ENCODE measurements at regions not wholly inside any gene's neighbourhood (a gene's known extent, or its start where the extent isn't known, plus 50 kb on each side); places are given as distances from the start of the nearest gene placed in this dataset.

GRCh38 chr10:45093945-45094344, 93.2 kb downstream of the ZNF22 start:
- WGBS (ENCODE audit: insufficient coverage), result 87% methylated on average over 6 of the region's 6 CpGs
- no peaks in the 10 kb centered on the region for H3K9me3 Mint-ChIP-seq
- H3K36me3 Mint-ChIP-seq, result no peaks in the 10 kb centered on the region
- H3K27me3 Mint-ChIP-seq (ENCODE audit: low read depth in 2 of 2), result peaks cover 11 to 12% of the 10 kb centered on the region in 2 donors
- peaks cover 7 to 11% of the 10 kb centered on the region in 2 donors for H3K4me1 Mint-ChIP-seq
- Histone ChIP-seq H3K27me3 (ENCODE audit: control insufficient read depth, insufficient read depth, low read length) (no peaks in the 10 kb centered on the region), H3K36me3 (ENCODE audit: control insufficient read depth, insufficient read depth, low read length) (no peaks in the 10 kb centered on the region), H3K4me1 (ENCODE audit: control insufficient read depth, insufficient read depth, low read length) (peaks cover 4% of the 10 kb centered on the region), H3K27ac (ENCODE audit: low read length) (no peak overlapping the region), H3K9me3 (ENCODE audit: control insufficient read depth, insufficient read depth, low read length) (no peaks in the 10 kb centered on the region), H3K4me3 (ENCODE audit: low read length) (no peak overlapping the region)
- no peak for DNase-seq
- ATAC-seq, result no peak
- H3K27ac Mint-ChIP-seq, result no peak overlapping the region
- intact Hi-C loops (cut with micrococcal nuclease), result no loop called here
- TF ChIP-seq CTCF (IDR thresholded peaks at IDR 0.05), result no peak
- no peak overlapping the region for H3K4me3 Mint-ChIP-seq

- Histone ChIP-seq H3K4me3 (ENCODE audit: low read length) (no peak overlapping the region), H3K4me1 (ENCODE audit: control insufficient read depth, insufficient read depth, low read length) (peaks cover 4% of the 10 kb centered on the region), H3K27me3 (ENCODE audit: control insufficient read depth, insufficient read depth, low read length) (no peaks in the 10 kb centered on the region), H3K27ac (ENCODE audit: low read length) (no peak overlapping the region), H3K36me3 (ENCODE audit: control insufficient read depth, insufficient read depth, low read length) (no peaks in the 10 kb centered on the region), H3K9me3 (ENCODE audit: control insufficient read depth, insufficient read depth, low read length) (no peaks in the 10 kb centered on the region)
- no peak overlapping the region for H3K4me3 Mint-ChIP-seq
- no peak overlapping the region for H3K27ac Mint-ChIP-seq
- intact Hi-C loops (cut with micrococcal nuclease), result no loop called here
- 91% methylated on average over 2 of the region's 3 CpGs for WGBS (ENCODE audit: insufficient coverage)
- DNase-seq, result no peak
- peaks cover 13 to 22% of the 10 kb centered on the region in 2 donors for H3K27me3 Mint-ChIP-seq (ENCODE audit: low read depth in 2 of 2)
- H3K36me3 Mint-ChIP-seq, result no peaks in the 10 kb centered on the region
- H3K4me1 Mint-ChIP-seq, result peaks cover 7 to 11% of the 10 kb centered on the region in 2 donors
- TF ChIP-seq CTCF (IDR thresholded peaks at IDR 0.05), result no peak
- H3K9me3 Mint-ChIP-seq, result no peaks in the 10 kb centered on the region
- no peak for ATAC-seq
Observed at GRCh38 chr10:45095286-45095685, 94.6 kb downstream of the ZNF22 start.

GRCh38 chr10:45096001-45096400, 95.3 kb downstream of the ZNF22 start:
- H3K36me3 ChIP-seq (ENCODE audit: control insufficient read depth, insufficient read depth, low read length), result no peaks in the 10 kb centered on the region
- ATAC-seq (no peak), DNase-seq (no peak)
- no peak overlapping the region for H3K4me3 ChIP-seq (ENCODE audit: low read length)
- WGBS (ENCODE audit: insufficient coverage), result 65% methylated on average over 3 of the region's 3 CpGs
- peaks cover 4 to 6% of the 10 kb centered on the region in 2 donors for H3K4me1 Mint-ChIP-seq
- no peak overlapping the region for H3K4me3 Mint-ChIP-seq
- no peaks in the 10 kb centered on the region for H3K9me3 ChIP-seq (ENCODE audit: control insufficient read depth, insufficient read depth, low read length)
- H3K36me3 Mint-ChIP-seq, result no peaks in the 10 kb centered on the region
- no peak overlapping the region for H3K27ac ChIP-seq (ENCODE audit: low read length)
- no peaks in the 10 kb centered on the region for H3K27me3 ChIP-seq (ENCODE audit: control insufficient read depth, insufficient read depth, low read length)
- no peaks in the 10 kb centered on the region for H3K9me3 Mint-ChIP-seq
- H3K27me3 Mint-ChIP-seq (ENCODE audit: low read depth in 2 of 2), result peaks cover 11 to 21% of the 10 kb centered on the region in 2 donors
- no peak for TF ChIP-seq CTCF (IDR thresholded peaks at IDR 0.05)
- H3K4me1 ChIP-seq (ENCODE audit: control insufficient read depth, insufficient read depth, low read length), result peaks cover 2% of the 10 kb centered on the region
- intact Hi-C loops (cut with micrococcal nuclease), result no loop called here
- H3K27ac Mint-ChIP-seq, result no peak overlapping the region

- H3K4me3 Mint-ChIP-seq, result no peak overlapping the region
- H3K27me3 Mint-ChIP-seq (ENCODE audit: low read depth in 2 of 2), result peaks cover 16 to 40% of the 10 kb centered on the region in 2 donors
- Histone ChIP-seq H3K4me1 (ENCODE audit: control insufficient read depth, insufficient read depth, low read length) (no peaks in the 10 kb centered on the region), H3K4me3 (ENCODE audit: low read length) (no peak overlapping the region), H3K9me3 (ENCODE audit: control insufficient read depth, insufficient read depth, low read length) (no peaks in the 10 kb centered on the region), H3K27me3 (ENCODE audit: control insufficient read depth, insufficient read depth, low read length) (peaks cover 2% of the 10 kb centered on the region), H3K36me3 (ENCODE audit: control insufficient read depth, insufficient read depth, low read length) (no peaks in the 10 kb centered on the region), H3K27ac (ENCODE audit: low read length) (no peak overlapping the region)
- DNase-seq (no peak), ATAC-seq (no peak)
- no peak for TF ChIP-seq CTCF (IDR thresholded peaks at IDR 0.05)
- no peaks in the 10 kb centered on the region for H3K9me3 Mint-ChIP-seq
- no peaks in the 10 kb centered on the region for H3K36me3 Mint-ChIP-seq
- intact Hi-C loops (cut with micrococcal nuclease), result no loop called here
- no peak overlapping the region for H3K27ac Mint-ChIP-seq
- WGBS (ENCODE audit: insufficient coverage), result 48% methylated on average over 3 of the region's 4 CpGs
- H3K4me1 Mint-ChIP-seq, result no peaks in the 10 kb centered on the region
Observed at GRCh38 chr10:45100429-45100828, 99.7 kb downstream of the ZNF22 start.
